HepG2 (cell line): ENCODE measurements at regions not wholly inside any gene's neighbourhood (a gene's known extent, or its start where the extent isn't known, plus 50 kb on each side); places are given as distances from the start of the nearest gene placed in this dataset.

Source experiments
- ELK4 ChIP-seq: sonication (generic); formaldehyde crosslinking; IDR thresholded peaks from 2 replicates; pipeline ENCODE4 v1.9.0; 2021; ENCODE audit warnings: missing genetic modification reagents, borderline replicate concordance
- EZH2 ChIP-seq: conservative IDR thresholded peaks from 2 replicates; pipeline ENCODE4 v1.6.1; 2012; ENCODE audit warnings: mild to moderate bottlenecking, low read depth, low read length, moderate library complexity
- HDAC2 ChIP-seq: sonication (generic); formaldehyde crosslinking; IDR thresholded peaks from 2 replicates; pipeline ENCODE4 v1.4.0; 2020; ENCODE audit warnings: missing genetic modification reagents
- ZC3H4 ChIP-seq: sonication (generic); formaldehyde crosslinking; IDR thresholded peaks from 2 replicates; pipeline ENCODE4 v1.4.0; 2020; ENCODE audit warnings: missing genetic modification reagents, borderline replicate concordance
- ZNF367 ChIP-seq: sonication (generic); formaldehyde crosslinking; IDR thresholded peaks from 2 replicates; pipeline ENCODE4 v1.4.0; 2020; ENCODE audit warnings: missing genetic modification reagents, borderline replicate concordance
- ZNF512 ChIP-seq: sonication (generic); formaldehyde crosslinking; IDR thresholded peaks from 2 replicates; pipeline ENCODE4 v1.4.0; 2020; ENCODE audit warnings: mild to moderate bottlenecking, missing genetic modification reagents
- ZNF652 ChIP-seq: IDR thresholded peaks from 2 replicates; pipeline ENCODE4 v1.6.1; 2016; ENCODE audit warnings: low read depth, borderline replicate concordance

- TF ChIP-seq ZNF652 (no peak), ZNF512 (CRISPR knock-in tag) (no peak), ELK4 (CRISPR knock-in tag) (no peak), HDAC2 (no peak), ZC3H4 (CRISPR knock-in tag) (no peak), EZH2 (no peak), ZNF367 (no peak)
Observed at GRCh38 chr18:42413870-42414269, 458.8 kb downstream of the PIK3C3 start.
